HK-2 (cell line): ENCODE measurements at regions not wholly inside any gene's neighbourhood (a gene's known extent, or its start where the extent isn't known, plus 50 kb on each side); places are given as distances from the start of the nearest gene placed in this dataset.
"Not testable (repeated sequence)": the region's sequence is repeated elsewhere in the genome, so short reads cannot be mapped to it uniquely, and the experiment has no call there.

Experiments used
- DNase-seq: peaks from one replicate; pipeline ENCODE4 v3.0.0-alpha.2; 2018; ENCODE audit not compliant: unreplicated experiment

GRCh38 chr12:115322275-115322674, 638.3 kb upstream of the TBX3 start:
- DNase-seq: no peak

- no peak for DNase-seq
These were observed 637.0 kb upstream of the TBX3 start for GRCh38 chr12:115320967-115321366.

- no peak for DNase-seq
These were observed 636.5 kb upstream of the TBX3 start for GRCh38 chr12:115320451-115320850.

- DNase-seq: no peak
These were observed 635.6 kb upstream of the TBX3 start for GRCh38 chr12:115319446-115320040.

- no peak for DNase-seq
These were observed 630.0 kb upstream of the TBX3 start for GRCh38 chr12:115313929-115314328.

GRCh38 chr12:115312901-115313300, 628.9 kb upstream of the TBX3 start:
- DNase-seq: no peak

GRCh38 chr12:115311875-115312274, 627.9 kb upstream of the TBX3 start:
- no peak for DNase-seq

GRCh38 chr12:115308918-115309317, 624.9 kb upstream of the TBX3 start:
- DNase-seq: no peak

GRCh38 chr12:115306380-115306779, 622.4 kb upstream of the TBX3 start:
- no peak for DNase-seq

GRCh38 chr12:115305867-115306266, 621.9 kb upstream of the TBX3 start:
- DNase-seq: no peak

- no peak for DNase-seq
These were observed 621.3 kb upstream of the TBX3 start for GRCh38 chr12:115305275-115305674.

GRCh38 chr12:115303723-115304309, 619.8 kb upstream of the TBX3 start:
- DNase-seq: no peak

GRCh38 chr12:115297445-115297844, 613.5 kb upstream of the TBX3 start:
- DNase-seq: no peak

GRCh38 chr12:115296613-115297198, 612.7 kb upstream of the TBX3 start:
- no peak for DNase-seq

- DNase-seq: no peak
These were observed 611.9 kb upstream of the TBX3 start for GRCh38 chr12:115295886-115296285.

- no peak for DNase-seq
These were observed 610.6 kb upstream of the TBX3 start for GRCh38 chr12:115294453-115295133.

GRCh38 chr12:115285429-115285828, 601.5 kb upstream of the TBX3 start:
- DNase-seq: not testable (repeated sequence)

GRCh38 chr12:115273456-115273855, 589.5 kb upstream of the TBX3 start:
- DNase-seq: no peak

GRCh38 chr12:115268451-115268850, 584.5 kb upstream of the TBX3 start:
- DNase-seq: no peak

- no peak for DNase-seq
These were observed 583.9 kb upstream of the TBX3 start for GRCh38 chr12:115267891-115268290.

GRCh38 chr12:115267464-115267863, 583.5 kb upstream of the TBX3 start:
- no peak for DNase-seq

GRCh38 chr12:115264605-115265004, 580.6 kb upstream of the TBX3 start:
- DNase-seq: no peak
